SIG-M5 treated with dmso at 0.1 percent for 504 hours (cell line): ENCODE measurements at regions not wholly inside any gene's neighbourhood (a gene's known extent, or its start where the extent isn't known, plus 50 kb on each side); places are given as distances from the start of the nearest gene placed in this dataset.

Source experiments
- DNase-seq: peaks from one replicate; lab custom pipeline; 2025; ENCODE audit not compliant: unreplicated experiment; lab: John Stamatoyannopoulos, UW

DNA sequence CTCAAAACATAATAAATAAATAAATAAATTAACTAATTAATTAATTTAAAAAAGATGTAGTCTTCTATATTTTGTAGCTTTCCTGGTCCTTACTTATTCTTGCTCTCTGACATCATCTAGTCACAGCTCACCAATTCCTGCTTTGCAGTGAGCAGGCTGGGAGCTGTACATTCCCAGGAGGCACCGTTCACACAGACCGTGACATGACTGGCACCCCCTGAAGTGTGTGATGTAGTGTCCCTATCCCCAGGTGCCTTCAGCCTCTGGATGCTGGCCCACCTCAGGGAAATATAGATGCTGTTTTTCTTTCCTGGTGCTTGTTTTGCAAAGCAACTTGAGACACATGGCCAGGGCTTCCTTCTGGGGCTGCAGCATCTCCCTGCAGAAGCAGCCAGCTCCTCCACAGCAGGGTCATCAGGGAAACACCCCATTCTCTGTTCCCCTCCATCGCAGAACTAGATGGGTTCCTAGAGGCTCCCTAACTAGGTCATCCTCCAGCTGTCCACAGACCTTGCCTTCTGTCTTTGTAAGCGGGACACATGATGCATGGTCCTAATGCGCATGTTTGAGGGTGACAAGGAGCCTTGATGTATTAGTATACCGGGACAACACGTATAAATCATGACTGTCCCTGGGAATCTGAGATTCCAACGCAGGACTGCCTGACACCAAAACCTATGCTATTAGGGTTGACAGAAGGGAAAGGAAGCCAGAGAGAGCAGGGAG is 76.4 kb downstream of the RHOB start:
- no peak for DNase-seq

DNA sequence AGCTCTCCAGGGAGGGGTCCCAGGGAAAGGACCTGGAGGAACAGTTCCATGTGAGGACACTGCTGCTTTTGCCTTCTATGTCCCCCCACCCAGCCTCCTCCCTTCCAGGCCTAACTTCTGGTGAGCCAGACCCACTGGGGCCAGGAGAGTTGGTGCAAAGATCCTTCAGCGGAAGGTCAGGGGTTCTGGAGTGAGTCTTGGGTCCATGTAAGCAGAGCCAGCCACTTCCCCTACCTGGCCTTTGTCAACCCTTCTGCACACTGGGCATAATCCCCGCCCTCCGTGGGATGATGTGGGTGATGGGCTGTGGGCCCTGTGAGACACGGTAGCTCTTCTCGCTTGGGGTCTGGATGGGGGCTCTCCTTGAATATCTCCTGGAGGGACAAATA is 76.9 kb downstream of the RHOB start:
- no peak for DNase-seq

DNA sequence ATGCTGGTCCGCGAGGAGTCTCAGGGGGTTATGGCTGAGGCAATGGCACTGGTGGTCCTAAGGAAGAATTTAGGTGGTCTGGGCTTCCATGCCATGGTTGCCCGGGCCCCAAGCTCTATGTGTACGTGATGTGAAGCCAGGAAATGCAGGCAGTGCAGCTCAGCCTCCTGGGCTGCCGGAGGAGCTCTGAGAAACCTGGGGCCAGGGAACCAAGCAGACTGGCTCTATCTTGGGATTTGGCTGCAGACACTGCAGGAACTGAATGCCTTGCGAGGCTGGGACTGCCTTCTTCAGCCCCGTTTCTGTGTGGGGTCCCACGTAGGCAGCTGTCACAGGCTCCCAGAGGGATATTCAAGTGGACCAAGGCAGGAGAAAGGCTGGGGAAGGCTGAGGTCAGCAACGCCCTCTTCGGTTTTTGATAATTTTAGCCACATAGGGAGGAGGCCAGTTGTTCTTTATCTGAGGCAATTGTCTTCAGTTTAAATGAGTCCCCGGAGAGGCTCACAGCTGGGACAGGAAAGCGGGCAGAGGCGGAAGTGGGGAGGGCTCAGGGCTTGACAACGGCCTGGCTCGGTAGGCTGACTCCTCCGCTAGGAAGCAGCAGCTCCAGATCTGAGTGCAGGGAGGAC is 77.7 kb downstream of the RHOB start:
- no peak for DNase-seq

DNA sequence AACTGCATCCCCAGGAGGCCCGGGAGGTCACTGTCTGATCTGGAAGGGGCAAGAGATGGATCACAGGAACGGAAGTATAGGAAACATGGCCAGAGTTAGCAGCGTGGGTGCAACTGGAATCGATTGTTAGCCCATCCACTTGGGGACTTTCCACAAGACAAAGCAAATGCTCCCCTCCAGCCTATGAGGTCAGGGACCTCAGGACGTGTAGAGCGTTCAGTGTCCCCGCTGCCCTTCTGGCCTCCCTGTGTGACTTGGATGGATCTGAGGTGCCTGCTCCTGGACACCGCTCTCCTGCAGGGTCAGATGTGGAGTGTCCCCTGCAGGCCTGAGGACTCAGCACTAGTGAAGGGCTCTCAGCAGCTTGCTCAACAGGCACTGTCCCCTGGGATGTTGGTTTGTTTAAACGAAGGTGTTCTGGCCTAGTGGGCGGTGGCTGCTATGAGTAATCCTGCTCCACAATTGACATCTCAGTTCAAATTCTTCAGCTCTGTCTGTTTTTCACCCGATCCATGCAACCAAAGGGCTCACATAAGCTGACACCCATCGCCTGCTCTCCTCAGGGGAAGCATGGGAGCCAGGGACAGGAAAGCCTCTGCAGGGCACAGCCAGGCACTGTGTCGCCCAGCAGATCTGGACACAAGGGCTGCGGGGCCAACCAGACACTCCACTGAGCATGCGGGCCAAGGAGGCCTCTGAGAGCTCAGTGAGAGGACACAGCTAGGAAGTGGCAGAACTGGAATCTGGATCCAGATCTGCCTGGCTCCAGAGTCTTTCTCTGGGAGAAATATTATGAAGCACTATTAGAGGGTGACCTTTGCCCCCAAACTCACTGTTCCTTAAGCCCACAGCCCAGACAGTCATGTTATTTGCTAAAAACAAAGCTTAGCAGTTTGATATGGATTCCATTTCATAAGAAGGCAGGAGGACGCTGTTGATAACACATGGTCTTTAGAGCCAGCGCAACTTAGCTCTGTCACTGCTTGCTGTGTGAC is 78.5 kb downstream of the RHOB start:
- no peak for DNase-seq

DNA sequence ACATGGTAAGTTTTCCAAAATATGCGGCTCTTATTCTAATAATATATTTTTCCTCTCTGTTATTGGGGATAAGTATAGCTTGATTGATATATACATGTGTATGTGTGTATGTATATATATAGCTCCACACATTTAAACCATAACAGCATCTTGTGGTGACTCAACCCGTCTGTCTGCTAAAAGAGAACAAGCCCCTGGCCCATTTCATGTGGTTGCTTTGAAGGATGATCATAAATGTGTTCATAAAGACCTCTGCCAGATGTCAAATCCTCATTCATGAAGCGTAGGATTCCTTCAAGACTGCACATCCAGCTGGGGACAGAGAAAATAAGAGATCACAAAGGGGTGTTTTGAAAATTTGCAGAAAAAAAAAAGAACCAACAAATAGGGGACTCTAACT is 79.3 kb downstream of the RHOB start:
- no peak for DNase-seq

DNA sequence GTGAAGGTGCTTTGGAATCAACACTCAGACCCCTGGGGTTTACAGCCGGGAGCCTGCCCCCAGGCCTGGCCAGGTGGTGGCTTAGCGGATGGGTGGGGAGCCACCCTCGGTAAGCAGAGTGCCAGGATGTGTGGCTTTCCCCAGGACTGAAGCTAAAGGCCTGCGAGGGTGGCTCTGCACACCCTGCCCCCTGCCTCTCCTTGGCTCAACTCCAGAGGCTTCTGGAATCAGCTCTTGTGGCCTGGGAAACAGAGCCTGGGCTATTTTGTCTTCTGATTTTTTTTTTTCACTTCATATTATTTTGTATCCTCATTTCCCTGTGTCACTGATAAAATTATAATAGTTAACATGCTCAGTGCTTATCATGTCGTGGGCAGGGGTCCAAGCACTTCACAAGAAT is 79.8 kb downstream of the RHOB start:
- DNase-seq, result no peak

DNA sequence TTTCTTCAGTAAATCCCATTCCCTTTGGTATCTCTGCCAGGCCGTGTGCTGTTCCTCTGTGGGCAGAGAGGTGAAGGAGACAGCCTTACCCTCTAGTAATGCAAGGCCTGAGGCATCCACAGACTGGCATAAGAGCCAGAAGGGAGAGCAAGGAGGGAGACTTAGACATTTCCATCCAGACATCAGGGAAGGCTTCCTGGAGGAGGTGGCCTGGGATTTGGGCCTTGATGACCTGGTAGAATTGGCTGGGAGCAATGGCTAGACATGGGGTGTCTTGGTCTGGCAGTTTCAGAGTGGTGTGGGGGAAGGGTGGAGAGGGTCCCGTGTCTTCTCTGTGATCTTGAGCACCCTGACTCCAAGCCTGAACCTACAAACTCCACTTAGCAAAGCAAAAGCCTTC is 81.8 kb downstream of the RHOB start:
- DNase-seq, result no peak

DNA sequence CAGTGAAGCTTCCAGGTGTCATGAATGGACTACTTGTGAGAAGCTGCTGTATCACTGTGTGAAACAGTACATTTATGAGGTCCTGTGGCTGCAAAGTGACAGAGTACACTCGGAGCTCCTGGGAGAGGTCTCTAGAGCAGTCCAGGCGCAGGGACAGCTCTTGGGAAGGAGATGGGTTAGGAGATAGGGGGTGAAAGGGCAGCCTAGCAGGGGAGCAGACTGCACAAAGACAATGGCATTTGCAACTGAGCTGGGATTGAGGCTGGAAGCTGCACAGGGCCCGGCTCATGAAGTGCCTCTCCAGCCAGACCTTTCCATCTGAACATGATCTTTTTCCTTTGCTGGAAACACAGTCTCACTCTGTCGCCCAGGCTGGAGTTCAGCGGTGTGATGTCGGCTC is 83.6 kb downstream of the RHOB start:
- DNase-seq, result no peak

DNA sequence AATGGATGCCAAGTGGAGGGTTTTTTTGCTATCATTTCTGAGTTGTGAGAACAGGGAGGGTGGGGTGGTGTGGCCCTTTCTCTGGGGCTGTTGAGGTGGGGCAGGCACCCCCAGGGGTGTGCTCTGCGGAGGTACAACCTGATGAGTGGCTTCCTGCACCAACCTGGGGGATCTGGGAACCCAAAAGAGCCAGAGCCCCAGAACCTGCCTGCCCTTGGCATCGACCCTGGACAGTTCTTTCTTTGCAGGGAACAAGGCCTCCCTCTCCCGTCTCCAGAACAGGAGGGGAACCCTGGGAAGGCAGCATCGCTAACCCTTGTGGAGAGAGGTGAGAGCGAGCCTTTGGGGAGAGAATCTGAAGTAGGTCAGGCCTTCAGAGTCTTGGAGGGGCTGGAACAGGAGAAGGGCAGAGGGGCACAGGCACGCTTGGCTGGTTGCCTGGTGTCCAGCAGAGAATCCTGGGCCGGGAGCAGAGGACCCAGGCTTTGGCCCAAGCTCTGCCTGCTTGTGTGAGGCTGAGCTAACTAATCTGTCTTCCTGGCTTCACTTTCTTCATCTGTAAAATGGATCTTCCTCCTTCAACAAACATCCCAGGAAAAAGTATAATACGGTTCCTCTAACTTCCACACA is 84.9 kb downstream of the RHOB start:
- DNase-seq, result no peak

DNA sequence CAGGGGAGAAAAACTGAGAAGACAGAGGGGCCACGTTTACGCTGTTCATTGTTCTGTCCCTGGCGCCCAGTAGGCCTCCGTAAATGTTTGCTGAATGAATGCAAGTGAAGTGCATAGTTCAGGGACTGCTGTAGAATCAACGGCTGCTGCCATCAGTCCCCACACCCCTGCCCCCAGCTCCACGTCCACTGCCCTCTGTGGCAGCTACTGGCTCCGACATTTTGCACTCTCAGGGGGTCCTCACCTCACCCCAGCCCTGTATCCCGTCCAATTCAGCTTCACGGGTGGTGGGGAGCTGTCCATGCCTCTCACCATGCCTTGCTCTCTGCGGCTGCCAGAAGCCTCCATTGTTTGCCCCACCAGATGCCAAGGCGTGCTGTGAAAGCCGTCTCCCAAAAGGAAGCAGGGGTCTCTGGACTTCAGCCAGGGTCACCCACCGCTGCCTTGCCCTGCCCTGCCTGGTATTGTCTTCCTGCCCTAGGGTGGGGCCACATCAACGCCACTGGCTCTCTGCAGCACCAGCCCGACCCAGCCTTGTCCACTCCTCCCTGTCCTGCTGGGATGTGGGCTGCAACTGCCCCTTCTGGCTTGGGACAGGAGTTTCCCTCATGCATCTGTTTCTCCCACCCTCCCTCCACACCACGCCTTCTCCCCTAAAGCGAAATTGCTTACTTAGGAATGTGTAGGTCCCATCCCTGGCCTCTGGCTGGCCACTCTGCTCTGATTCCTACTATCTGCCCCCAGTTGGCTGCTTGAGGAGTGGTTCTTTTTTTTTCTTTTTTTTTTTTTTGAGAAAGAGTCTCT is 86.0 kb downstream of the RHOB start:
- no peak for DNase-seq

DNA sequence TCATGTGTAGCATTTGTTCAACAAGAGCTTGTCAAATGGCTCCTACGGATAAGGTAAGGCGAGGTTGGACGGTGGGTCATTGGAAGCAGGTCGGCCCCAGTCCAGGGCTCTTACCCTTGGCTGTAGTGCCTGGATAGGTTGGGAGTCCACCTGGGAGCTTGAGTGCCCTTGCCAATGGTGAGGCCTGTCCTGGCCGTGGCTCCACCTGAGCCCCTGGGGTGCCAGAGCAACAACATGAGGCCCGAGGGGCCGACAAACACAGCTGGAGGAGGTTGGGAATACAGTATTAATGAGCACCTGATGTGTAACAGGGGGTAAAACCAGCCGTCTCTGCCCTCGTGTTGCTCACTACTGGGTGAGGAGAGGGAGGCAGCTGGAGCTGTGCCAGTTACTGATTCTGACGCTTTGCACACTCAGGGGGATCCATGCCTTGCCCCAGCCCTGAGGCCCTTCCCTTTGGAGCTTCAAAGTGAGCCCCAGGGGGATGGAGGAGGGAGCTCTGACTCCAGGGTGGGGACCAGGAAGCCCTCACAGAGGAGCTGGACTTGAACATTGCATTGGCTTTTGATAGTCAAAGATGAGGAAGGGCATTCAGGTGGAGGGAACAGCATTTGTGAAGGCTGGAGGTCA is 87.2 kb downstream of the RHOB start:
- DNase-seq, result no peak

DNA sequence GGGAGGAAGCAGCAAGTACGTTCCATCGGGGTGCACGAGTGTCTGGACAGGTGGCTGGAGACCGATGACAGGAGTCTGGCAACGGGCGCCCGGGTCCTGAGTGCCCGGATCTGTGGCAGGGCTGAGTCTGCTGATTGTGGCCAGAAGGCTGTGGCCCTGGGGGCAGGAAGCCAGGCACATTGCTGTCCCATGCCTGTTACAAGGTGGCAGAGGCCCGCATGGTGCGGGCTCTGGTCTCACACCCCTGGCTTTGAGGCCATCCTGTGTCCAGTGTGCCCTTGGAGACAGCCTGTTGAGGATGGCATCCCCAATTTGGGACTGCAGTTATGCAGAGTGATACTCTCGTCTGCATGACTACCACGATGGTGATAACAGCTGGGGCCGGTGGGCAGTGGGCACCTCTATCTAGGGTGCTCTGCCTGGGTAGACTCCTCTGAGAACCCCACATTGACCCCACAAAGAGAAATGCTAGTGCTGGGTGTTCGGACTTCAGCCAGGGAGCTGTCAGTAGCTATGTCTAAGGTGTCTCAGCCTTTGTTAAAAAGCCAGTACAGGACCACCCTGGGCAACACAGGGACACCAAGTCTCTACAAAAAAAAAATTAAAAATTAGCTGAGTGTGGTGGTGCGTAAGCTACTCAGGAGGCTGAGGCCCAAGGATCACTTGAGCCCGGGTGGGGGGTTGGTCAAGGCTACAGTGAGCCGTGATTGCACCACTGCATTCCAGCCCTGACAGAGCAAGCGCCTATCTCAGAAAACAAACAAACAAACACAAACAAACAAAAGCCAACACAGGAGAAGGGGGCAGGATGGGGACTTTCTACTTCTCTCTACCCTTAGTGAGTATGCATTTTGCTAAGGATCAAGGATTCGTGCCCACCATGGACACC is 88.3 kb downstream of the RHOB start:
- DNase-seq, result no peak

DNA sequence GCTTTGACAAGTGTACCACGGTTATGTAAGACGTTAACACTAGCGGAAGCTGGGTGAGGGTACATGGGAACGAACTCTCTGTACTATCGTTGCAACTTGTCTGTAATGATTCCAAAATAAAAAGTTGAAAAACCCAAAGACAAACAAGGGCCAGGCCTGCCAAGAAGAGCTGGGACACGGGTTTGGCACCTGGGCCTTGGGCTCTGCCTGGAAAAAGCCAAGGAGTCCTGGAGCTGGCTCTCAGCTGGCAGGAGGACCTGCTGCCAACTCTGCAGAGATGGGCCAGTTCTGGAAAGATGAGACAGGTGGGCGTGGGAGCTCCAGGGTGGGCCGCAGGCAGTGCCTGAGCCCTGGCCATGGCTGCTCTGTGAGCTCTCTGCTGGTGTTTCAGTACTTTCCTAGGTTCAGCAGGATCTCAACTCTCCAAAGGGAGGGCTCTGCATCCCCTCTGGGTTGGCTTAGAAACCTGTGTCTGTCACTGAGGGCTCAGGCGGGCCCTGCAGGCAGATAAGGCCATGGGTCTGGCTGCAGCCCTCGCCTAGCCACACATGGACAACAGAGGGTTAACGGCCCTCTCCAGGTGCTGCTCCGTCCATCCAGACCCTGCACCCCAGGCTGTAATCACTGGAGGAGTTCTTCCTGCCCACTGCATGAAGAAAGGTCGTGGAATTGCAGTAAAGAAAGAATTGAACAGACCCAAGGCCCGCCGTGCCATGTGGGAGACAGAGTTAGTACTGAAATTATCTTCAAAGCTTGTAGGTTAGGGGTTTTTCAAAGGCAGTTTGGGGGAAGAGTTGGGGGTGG is 89.9 kb downstream of the RHOB start:
- no peak for DNase-seq

DNA sequence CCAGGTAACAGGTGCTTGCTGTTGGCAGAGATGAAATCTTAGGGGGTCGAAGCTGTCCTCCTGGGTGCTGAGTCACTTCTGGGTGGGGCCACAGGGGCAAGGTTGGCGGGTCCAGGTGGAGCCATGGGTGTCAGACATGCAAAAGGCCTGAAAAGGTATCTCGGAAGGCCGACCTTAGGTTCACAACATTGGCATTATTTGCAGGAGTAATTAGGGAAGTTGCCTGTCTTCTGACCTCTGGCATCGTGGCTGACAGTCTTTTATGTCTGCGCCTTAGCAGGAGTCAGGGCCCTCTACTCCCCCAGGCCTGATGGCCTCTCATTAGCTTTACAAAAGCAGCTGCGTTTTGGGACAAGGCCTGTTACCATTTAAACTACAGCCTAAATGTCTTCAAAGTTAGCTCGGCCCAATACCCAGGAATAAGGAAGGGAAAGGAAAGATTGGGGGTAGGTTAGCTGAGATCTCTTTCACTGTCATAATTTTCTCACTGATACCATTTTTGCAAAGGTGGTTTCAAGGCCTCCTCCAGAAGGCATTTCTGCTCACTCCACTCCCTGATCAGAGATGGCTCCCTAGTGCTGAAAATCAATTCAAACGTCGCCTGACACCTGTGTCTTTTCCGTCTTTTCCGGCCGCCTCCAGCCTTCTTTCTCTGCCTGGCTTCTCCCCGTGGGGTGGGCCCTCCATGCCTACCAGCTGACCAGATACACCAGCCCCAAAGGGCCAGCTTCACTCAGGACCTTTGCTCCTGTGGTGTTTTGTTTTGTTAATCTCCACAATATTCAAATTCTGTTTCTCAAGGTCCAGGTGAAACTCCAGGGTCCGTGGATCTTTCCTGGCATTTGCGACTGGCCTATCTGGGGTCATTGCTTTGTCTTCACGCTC is 90.8 kb downstream of the RHOB start:
- DNase-seq, result no peak

DNA sequence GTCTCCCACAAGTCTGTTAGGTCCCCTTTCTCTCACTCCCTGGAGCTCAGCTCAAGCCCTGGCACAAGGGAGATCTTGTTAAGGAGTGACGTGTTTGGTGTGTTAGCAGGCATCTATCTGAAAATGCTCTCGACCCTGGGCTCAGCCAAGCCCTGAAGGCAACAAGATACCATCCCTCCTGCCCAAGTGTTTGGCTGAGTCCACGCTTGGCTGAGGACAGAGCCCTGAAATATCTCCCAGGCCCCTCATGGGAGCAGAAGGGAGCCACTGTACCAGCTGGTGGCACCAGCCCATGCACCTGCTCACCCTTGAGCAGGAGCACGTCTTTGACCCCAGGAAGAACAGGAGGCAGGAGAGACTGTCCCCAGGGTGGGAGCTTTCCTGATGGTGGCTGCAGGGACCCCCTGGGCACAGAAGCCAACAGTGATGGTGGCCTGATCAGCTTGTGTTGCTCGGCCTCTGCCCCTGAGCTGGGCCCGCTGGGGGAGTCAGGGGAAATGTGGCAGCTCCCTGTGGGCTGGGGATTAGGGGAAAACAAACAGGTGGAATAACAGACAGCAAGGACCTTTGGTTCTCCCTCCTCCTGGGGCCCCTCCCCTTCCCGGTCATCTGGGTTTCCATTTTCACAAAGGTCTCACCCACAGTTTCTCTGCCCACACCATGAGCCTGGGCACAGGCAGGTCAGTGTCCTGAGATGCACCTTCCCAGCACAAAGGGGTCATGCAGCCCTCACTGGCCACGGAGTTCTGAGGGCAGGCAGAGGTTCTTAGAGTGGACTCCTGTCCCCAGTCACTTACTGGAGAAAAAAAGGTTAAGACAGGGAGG is 91.6 kb downstream of the RHOB start:
- DNase-seq, result no peak

DNA sequence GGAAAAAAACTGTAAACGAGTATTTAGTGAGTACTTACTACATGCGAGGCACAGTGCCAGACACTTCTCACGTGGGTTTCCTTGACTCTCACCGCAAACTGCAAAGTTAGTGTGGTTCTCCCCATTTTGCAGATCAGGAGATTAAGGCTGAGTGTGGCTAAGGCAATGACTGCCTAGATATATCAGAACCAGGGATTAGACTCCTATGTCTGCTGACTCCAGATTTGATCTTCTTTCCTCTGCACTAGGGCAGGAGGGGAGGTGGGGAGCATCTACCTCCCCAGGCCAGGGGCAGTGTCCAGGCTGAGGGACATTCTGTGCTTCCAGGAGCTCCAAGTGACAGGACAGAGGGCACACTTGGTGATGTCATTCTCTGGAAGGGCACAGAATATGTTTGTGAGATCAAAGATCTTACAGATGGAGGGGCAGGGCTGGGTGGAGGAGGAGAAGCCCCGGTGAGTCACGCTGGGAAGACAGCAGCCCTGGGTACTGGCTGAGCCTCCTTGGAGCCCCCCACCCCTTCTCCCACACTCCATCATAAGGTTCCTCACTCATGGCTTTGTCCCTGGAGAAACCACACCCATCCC is 92.4 kb downstream of the RHOB start:
- DNase-seq, result no peak
